ENCODE measurements at regions not wholly inside any gene's neighbourhood (a gene's known extent, or its start where the extent isn't known, plus 50 kb on each side); places are given as distances from the start of the nearest gene placed in this dataset.

DNA sequence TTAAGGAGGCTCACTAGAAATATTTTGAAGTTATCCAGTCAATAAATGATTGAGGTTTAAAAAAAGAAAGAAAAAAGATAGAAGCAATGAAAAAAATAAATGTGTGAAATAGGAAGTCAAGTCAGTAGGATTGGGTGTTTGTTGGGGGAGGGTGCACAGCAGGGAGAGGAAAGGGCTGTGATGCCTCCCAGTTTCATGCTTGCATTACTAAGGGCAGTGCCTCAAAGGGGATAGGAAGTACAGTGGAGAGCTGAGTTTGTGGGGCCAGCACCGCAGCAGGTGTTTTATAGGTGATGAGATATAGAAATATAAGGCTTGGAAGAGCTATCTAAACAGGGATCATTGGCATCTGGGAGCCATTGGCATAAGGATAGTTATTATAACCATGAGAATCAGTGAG is 919.2 kb downstream of the STIM2 start:
- TF ChIP-seq, protein P1, sequence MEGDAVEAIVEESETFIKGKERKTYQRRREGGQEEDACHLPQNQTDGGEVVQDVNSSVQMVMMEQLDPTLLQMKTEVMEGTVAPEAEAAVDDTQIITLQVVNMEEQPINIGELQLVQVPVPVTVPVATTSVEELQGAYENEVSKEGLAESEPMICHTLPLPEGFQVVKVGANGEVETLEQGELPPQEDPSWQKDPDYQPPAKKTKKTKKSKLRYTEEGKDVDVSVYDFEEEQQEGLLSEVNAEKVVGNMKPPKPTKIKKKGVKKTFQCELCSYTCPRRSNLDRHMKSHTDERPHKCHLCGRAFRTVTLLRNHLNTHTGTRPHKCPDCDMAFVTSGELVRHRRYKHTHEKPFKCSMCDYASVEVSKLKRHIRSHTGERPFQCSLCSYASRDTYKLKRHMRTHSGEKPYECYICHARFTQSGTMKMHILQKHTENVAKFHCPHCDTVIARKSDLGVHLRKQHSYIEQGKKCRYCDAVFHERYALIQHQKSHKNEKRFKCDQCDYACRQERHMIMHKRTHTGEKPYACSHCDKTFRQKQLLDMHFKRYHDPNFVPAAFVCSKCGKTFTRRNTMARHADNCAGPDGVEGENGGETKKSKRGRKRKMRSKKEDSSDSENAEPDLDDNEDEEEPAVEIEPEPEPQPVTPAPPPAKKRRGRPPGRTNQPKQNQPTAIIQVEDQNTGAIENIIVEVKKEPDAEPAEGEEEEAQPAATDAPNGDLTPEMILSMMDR (IDR thresholded peaks at IDR 0.05), result no peak
- no peak for TF ChIP-seq ZFX (IDR thresholded peaks at IDR 0.05; ENCODE audit: borderline replicate concordance)
